ENCODE measurements at regions not wholly inside any gene's neighbourhood (a gene's known extent, or its start where the extent isn't known, plus 50 kb on each side); places are given as distances from the start of the nearest gene placed in this dataset.
"Not testable (repeated sequence)": the region's sequence is repeated elsewhere in the genome, so short reads cannot be mapped to it uniquely, and the experiment has no call there.

- DNase-seq: no peak
Measured at GRCh38 chr10:64091897-64092296, 570.7 kb downstream of the REEP3 start.

- no peak for DNase-seq
Measured at GRCh38 chr10:64093304-64093703, 572.1 kb downstream of the REEP3 start.

GRCh38 chr10:64093946-64094535 is 572.8 kb downstream of the REEP3 start:
- DNase-seq: no peak

GRCh38 chr10:64096941-64097340 is 575.7 kb downstream of the REEP3 start:
- DNase-seq: no peak

GRCh38 chr10:64097391-64098122 is 576.4 kb downstream of the REEP3 start:
- no peak for DNase-seq

- DNase-seq: no peak
Measured at GRCh38 chr10:64098994-64099393, 577.8 kb downstream of the REEP3 start.

- DNase-seq: no peak
Measured at GRCh38 chr10:64101606-64102263, 580.5 kb downstream of the REEP3 start.

- DNase-seq: no peak
Measured at GRCh38 chr10:64102264-64102633, 581.0 kb downstream of the REEP3 start.

GRCh38 chr10:64102916-64103315 is 581.7 kb downstream of the REEP3 start:
- no peak for DNase-seq

- DNase-seq: no peak
Measured at GRCh38 chr10:64103750-64104470, 582.7 kb downstream of the REEP3 start.

- no peak for DNase-seq
Measured at GRCh38 chr10:64109926-64110495, 588.8 kb downstream of the REEP3 start.

GRCh38 chr10:64112701-64113355 is 591.6 kb downstream of the REEP3 start:
- no peak for DNase-seq

- DNase-seq: no peak
Measured at GRCh38 chr10:64113375-64113774, 592.2 kb downstream of the REEP3 start.

- DNase-seq: no peak
Measured at GRCh38 chr10:64113792-64114191, 592.6 kb downstream of the REEP3 start.

GRCh38 chr10:64115471-64115870 is 594.3 kb downstream of the REEP3 start:
- DNase-seq: no peak

GRCh38 chr10:64115908-64116643 is 594.9 kb downstream of the REEP3 start:
- DNase-seq: no peak

GRCh38 chr10:64116707-64117106 is 595.5 kb downstream of the REEP3 start:
- no peak for DNase-seq

- DNase-seq: no peak
Measured at GRCh38 chr10:64118736-64119135, 597.5 kb downstream of the REEP3 start.

- DNase-seq: not testable (repeated sequence)
Measured at GRCh38 chr10:64120301-64120980, 599.2 kb downstream of the REEP3 start.

GRCh38 chr10:64130152-64130551 is 609.0 kb downstream of the REEP3 start:
- DNase-seq: no peak

GRCh38 chr10:64134676-64135075 is 613.5 kb downstream of the REEP3 start:
- no peak for DNase-seq
